Endothelial cell (in vitro differentiated cells): ENCODE measurements at regions not wholly inside any gene's neighbourhood (a gene's known extent, or its start where the extent isn't known, plus 50 kb on each side); places are given as distances from the start of the nearest gene placed in this dataset.

Source experiments
- DNase-seq: peaks from one replicate; pipeline ENCODE4 v3.0.0; 2021; ENCODE audit warnings: low spot score
- H3K27ac Mint-ChIP-seq: one replicate; pipeline ENCODE4 v1.8.0; 2021; ENCODE audit warnings: mixed read lengths, inconsistent platforms; ENCODE audit not compliant: unreplicated experiment
- H3K27me3 Mint-ChIP-seq: one replicate; pipeline ENCODE4 v1.8.0; 2021; ENCODE audit warnings: mild to moderate bottlenecking, moderate library complexity, mixed read lengths, inconsistent platforms; ENCODE audit not compliant: unreplicated experiment
- H3K36me3 Mint-ChIP-seq: one replicate; pipeline ENCODE4 v1.8.0; 2021; ENCODE audit warnings: mild to moderate bottlenecking, low read depth, mixed read lengths, inconsistent platforms; ENCODE audit not compliant: unreplicated experiment
- H3K4me1 Mint-ChIP-seq: one replicate; pipeline ENCODE4 v1.8.0; 2021; ENCODE audit warnings: mild to moderate bottlenecking, mixed read lengths, inconsistent platforms; ENCODE audit not compliant: unreplicated experiment
- H3K4me3 Mint-ChIP-seq: one replicate; pipeline ENCODE4 v1.8.0; 2021; ENCODE audit warnings: mild to moderate bottlenecking, mixed read lengths, inconsistent platforms; ENCODE audit not compliant: unreplicated experiment
- H3K9me3 Mint-ChIP-seq: one replicate; pipeline ENCODE4 v1.8.0; 2021; ENCODE audit warnings: mixed read lengths, inconsistent platforms; ENCODE audit not compliant: unreplicated experiment
- TF ChIP-seq, protein P1 (sequence below): fragments of 200-600 bp; sonication (generic); IDR thresholded peaks from one replicate; pipeline ENCODE4 v1.5.0; 2021; ENCODE audit warnings: antibody characterized with exemption; ENCODE audit not compliant: unreplicated experiment

DNA sequence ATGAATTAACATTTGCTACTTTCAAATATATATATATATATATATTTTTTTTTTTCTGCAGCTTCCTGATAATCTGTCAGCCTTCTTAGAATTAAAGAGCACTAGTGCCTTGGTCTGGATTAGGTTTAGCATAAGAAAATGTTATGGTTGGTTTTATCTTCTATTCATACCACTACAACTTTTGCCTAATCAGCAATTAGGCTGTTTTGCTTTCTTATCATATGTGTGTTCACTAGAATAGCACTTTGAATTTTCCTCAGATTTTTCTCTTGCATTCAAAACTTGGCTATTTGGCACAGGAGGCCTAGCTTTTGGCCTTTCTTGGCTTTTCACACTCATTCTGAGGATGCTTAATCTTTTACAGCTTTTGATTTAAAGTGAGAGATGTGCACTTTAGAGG, 1468.1 kb downstream of the PCDH9 start:
- H3K27me3 Mint-ChIP-seq, result peaks cover 3% of the 10 kb centered on the region
- TF ChIP-seq, protein P1, sequence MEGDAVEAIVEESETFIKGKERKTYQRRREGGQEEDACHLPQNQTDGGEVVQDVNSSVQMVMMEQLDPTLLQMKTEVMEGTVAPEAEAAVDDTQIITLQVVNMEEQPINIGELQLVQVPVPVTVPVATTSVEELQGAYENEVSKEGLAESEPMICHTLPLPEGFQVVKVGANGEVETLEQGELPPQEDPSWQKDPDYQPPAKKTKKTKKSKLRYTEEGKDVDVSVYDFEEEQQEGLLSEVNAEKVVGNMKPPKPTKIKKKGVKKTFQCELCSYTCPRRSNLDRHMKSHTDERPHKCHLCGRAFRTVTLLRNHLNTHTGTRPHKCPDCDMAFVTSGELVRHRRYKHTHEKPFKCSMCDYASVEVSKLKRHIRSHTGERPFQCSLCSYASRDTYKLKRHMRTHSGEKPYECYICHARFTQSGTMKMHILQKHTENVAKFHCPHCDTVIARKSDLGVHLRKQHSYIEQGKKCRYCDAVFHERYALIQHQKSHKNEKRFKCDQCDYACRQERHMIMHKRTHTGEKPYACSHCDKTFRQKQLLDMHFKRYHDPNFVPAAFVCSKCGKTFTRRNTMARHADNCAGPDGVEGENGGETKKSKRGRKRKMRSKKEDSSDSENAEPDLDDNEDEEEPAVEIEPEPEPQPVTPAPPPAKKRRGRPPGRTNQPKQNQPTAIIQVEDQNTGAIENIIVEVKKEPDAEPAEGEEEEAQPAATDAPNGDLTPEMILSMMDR, result no peak
- DNase-seq, result no peak
- no peak overlapping the region for H3K4me3 Mint-ChIP-seq
- H3K27ac Mint-ChIP-seq, result no peak overlapping the region
- peaks cover under 1% of the 10 kb centered on the region for H3K36me3 Mint-ChIP-seq
- H3K4me1 Mint-ChIP-seq, result no peaks in the 10 kb centered on the region
- peaks cover under 1% of the 10 kb centered on the region for H3K9me3 Mint-ChIP-seq

DNA sequence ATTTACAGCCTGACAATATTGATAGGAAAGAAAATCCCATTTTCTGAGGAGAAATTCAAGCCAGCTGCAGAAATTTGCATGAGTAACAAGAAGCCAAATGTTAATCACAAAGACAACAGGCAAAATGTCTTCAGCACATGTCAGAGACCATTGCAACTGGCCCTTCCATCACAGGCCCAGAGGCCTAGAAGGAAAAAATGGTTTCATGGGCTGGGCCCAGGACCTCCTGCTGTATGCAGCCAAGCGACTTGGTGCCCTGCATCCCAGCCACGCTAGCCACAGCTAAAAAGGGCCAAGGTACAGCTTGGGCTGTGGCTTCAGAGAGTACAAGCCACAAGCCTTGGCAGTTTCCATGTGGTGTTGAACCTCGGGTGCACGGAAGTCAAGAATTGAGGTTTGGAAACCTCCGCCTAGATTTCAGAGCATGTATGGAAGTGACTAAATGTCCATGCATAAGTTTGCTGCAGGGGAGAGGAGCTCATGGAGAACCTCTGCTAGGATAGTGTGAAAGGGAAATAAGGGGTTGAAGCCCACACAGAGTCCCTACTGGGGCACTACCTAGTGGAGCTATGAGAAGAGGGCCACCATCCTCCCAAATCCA, 1474.0 kb downstream of the PCDH9 start:
- H3K4me1 Mint-ChIP-seq, result no peaks in the 10 kb centered on the region
- H3K4me3 Mint-ChIP-seq, result no peak overlapping the region
- no peak overlapping the region for H3K27ac Mint-ChIP-seq
- peaks cover 4% of the 10 kb centered on the region for H3K9me3 Mint-ChIP-seq
- TF ChIP-seq, protein P1, result no peak
- H3K27me3 Mint-ChIP-seq, result peaks cover 3% of the 10 kb centered on the region
- DNase-seq, result no peak
- H3K36me3 Mint-ChIP-seq, result peaks cover 3% of the 10 kb centered on the region

DNA sequence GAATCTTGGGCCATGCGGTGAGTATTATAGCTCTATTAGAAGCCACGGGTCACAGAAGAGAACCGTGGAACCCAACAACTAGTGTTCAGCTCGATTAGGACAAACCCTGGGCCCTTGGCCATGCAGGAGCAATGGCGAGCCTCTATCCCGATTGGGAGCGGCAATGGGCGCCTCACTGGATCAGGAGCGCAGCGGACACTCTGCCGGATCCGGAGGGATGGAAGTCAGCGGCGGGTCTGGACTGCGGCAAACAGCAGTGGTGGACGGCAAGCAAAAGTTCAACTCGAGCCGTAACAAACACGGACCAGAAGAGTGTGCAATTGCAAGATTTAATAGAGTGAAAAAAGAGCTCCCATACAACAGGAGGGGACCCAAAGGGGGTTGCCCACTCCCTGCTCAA, 1481.9 kb downstream of the PCDH9 start:
- Mint-ChIP-seq H3K9me3 (no peaks in the 10 kb centered on the region), H3K36me3 (no peaks in the 10 kb centered on the region), H3K27me3 (no peaks in the 10 kb centered on the region), H3K4me1 (no peaks in the 10 kb centered on the region), H3K27ac (no peak overlapping the region), H3K4me3 (no peak overlapping the region)
- TF ChIP-seq, protein P1, result no peak
- no peak for DNase-seq

DNA sequence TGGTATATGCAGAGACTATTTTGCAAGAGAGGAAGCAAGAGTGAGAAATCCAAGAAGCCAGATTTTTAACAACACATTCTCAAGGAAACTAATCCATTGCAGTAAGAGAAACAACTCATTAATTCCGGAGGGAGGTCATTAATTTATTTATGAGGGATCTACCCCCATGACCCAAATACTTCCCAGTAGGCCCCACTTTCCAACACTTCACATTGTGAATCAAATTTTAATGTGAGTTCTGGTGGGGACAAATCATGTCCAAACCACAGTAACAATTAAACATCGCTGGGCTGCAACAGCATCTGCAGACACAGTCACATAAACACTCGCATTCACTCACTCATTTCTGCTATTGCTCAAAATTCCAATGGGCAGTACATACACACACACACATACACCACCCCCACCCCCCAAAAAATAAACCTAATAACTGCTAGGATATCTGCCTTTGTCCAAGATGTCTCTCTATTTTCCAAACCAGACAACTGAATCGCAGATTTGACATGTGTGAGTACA, 1483.7 kb downstream of the PCDH9 start:
- no peak for DNase-seq
- no peaks in the 10 kb centered on the region for H3K36me3 Mint-ChIP-seq
- H3K9me3 Mint-ChIP-seq, result no peaks in the 10 kb centered on the region
- no peaks in the 10 kb centered on the region for H3K4me1 Mint-ChIP-seq
- H3K4me3 Mint-ChIP-seq, result no peak overlapping the region
- no peaks in the 10 kb centered on the region for H3K27me3 Mint-ChIP-seq
- TF ChIP-seq, protein P1, result no peak
- H3K27ac Mint-ChIP-seq, result no peak overlapping the region

DNA sequence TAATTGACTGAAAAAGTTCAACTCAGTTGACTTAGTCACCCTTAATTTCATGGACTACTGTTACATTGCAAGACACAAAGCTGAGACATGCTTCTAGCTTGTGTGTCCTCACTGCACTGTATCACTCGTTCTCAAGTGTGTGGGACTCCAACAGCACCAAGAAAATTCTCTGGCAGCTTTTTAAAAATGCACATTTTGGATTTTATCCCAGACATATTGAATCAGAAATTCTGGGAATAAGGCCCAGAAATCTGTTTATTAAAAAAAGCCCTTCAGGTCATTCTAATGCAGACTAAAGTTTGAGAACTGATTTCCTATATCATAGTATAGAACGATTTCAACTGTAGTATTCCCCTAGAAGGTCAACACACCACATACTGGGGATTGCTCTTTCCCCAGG, 1485.3 kb downstream of the PCDH9 start:
- Mint-ChIP-seq H3K27me3 (no peaks in the 10 kb centered on the region), H3K4me3 (no peak overlapping the region), H3K9me3 (no peaks in the 10 kb centered on the region), H3K4me1 (no peaks in the 10 kb centered on the region), H3K36me3 (no peaks in the 10 kb centered on the region), H3K27ac (no peak overlapping the region)
- no peak for DNase-seq
- TF ChIP-seq, protein P1, result no peak
